Esophagus squamous epithelium (tissue), 4 donors: ENCODE measurements at regions not wholly inside any gene's neighbourhood (a gene's known extent, or its start where the extent isn't known, plus 50 kb on each side); places are given as distances from the start of the nearest gene placed in this dataset.

Experiments used
- CTCF ChIP-seq, 6 experiments: fragments of 450-650 bp in 4 of 6; fragments of 200-600 bp in 2 of 6; sonication (generic) in 2 of 6; IDR thresholded peaks; one replicate each; pipeline ENCODE4 v1.5.1; 2016 to 2019; ENCODE audit warnings: antibody characterized with exemption in 6 of 6, mild to moderate bottlenecking in 4 of 6, moderate library complexity in 4 of 6
- POLR2A ChIP-seq, 4 donors: fragments of 450-650 bp; IDR thresholded peaks; one replicate each; pipeline ENCODE4 v1.6.1; 2017; ENCODE audit warnings: antibody characterized with exemption in 4 of 4, mild to moderate bottlenecking in 4 of 4, moderate library complexity in 3 of 4

- TF ChIP-seq CTCF (IDR thresholded peaks at IDR 0.05): no peak
- no peak for TF ChIP-seq POLR2A (IDR thresholded peaks at IDR 0.05)
Observed at GRCh38 chr12:87820524-87821202, 208.5 kb downstream of the C12orf50 start.
